ENCODE measurements at regions not wholly inside any gene's neighbourhood (a gene's known extent, or its start where the extent isn't known, plus 50 kb on each side); places are given as distances from the start of the nearest gene placed in this dataset.

- Mint-ChIP-seq H3K27ac (no peak overlapping the region), H3K4me1 (no peaks in the 10 kb centered on the region), H3K36me3 (ENCODE audit: low read depth) (peaks cover 42% of the 10 kb centered on the region), H3K9me3 (peaks cover 26% of the 10 kb centered on the region), H3K27me3 (ENCODE audit: low read depth) (peaks cover 3% of the 10 kb centered on the region), H3K4me3 (no peak overlapping the region)
- TF ChIP-seq CTCF (IDR thresholded peaks at IDR 0.05; ENCODE audit: unreplicated experiment in 3 of 3): no peak
Measured at GRCh38 chr11:70790671-70791300, 392.5 kb downstream of the CTTN start.

GRCh38 chr11:70796648-70797227 lies 398.4 kb downstream of the CTTN start:
- peaks cover 42% of the 10 kb centered on the region for H3K9me3 Mint-ChIP-seq
- H3K36me3 Mint-ChIP-seq (ENCODE audit: low read depth): peaks cover 58% of the 10 kb centered on the region
- TF ChIP-seq CTCF (IDR thresholded peaks at IDR 0.05; ENCODE audit: unreplicated experiment in 3 of 3): peak in 1 of 3 experiments; percentile 10
- no peaks in the 10 kb centered on the region for H3K4me1 Mint-ChIP-seq
- H3K27ac Mint-ChIP-seq: no peak overlapping the region
- H3K4me3 Mint-ChIP-seq: no peak overlapping the region
- peaks cover 13% of the 10 kb centered on the region for H3K27me3 Mint-ChIP-seq (ENCODE audit: low read depth)

DNA sequence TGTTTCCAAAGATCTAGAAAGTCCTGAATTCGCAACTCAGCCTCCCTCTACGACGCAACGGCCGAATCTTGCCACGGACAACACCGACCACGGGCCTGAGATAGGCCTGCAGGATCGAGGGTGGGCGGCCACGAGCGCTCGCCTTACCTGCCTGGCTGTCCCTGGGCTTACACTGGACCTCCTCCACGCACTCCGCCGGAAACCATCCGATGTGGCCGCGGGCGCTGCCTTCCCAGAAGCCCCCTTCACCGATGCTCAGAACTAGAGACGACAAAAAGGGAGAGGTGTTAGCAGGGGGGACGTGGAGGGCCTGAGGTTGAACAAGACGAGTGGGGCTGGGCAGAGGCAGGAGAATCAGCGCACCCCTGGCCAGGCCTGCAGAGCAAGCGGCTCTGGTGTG lies 400.0 kb downstream of the CTTN start:
- Mint-ChIP-seq H3K4me3 (no peak overlapping the region), H3K27me3 (ENCODE audit: low read depth) (peaks cover 13% of the 10 kb centered on the region), H3K27ac (no peak overlapping the region), H3K4me1 (no peaks in the 10 kb centered on the region), H3K36me3 (ENCODE audit: low read depth) (peaks cover 43% of the 10 kb centered on the region), H3K9me3 (peaks cover 30% of the 10 kb centered on the region)
- TF ChIP-seq CTCF (IDR thresholded peaks at IDR 0.05; ENCODE audit: unreplicated experiment in 3 of 3): no peak

DNA sequence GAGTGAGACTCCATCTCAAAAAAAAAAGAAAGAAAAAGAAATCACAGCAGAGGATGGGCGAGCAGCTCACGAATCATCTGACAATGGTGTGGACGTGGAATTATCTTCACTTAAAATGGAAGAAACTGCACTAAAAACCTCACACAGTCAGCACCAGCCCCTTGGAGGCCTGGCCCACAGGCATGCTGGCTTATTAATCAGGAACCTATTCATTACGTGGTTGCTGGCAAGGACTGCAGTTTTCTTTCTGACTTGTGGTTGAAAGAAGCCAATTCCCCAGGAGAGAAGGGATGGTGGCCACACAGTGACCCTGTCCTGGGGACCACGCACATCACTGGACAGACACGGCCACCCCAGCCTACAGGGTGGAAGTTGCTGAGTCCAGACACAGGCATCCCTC lies 401.1 kb downstream of the CTTN start:
- no peak for TF ChIP-seq CTCF (IDR thresholded peaks at IDR 0.05; ENCODE audit: unreplicated experiment in 3 of 3)
- Mint-ChIP-seq H3K27ac (no peak overlapping the region), H3K36me3 (ENCODE audit: low read depth) (peaks cover 34% of the 10 kb centered on the region), H3K27me3 (ENCODE audit: low read depth) (peaks cover 13% of the 10 kb centered on the region), H3K9me3 (peaks cover 22% of the 10 kb centered on the region), H3K4me3 (no peak overlapping the region), H3K4me1 (no peaks in the 10 kb centered on the region)

- Mint-ChIP-seq H3K27me3 (ENCODE audit: low read depth) (peaks cover 12% of the 10 kb centered on the region), H3K9me3 (peaks cover 7% of the 10 kb centered on the region), H3K4me1 (no peaks in the 10 kb centered on the region), H3K36me3 (ENCODE audit: low read depth) (peaks cover 8% of the 10 kb centered on the region), H3K27ac (no peak overlapping the region), H3K4me3 (no peak overlapping the region)
- TF ChIP-seq CTCF (IDR thresholded peaks at IDR 0.05; ENCODE audit: unreplicated experiment in 3 of 3): no peak
Measured at GRCh38 chr11:70802185-70802584, 403.9 kb downstream of the CTTN start.

All from nephron (organoid).